Dermis blood vessel endothelial cell (primary cell): ENCODE measurements at regions not wholly inside any gene's neighbourhood (a gene's known extent, or its start where the extent isn't known, plus 50 kb on each side); places are given as distances from the start of the nearest gene placed in this dataset.
"Not testable (repeated sequence)": the region's sequence is repeated elsewhere in the genome, so short reads cannot be mapped to it uniquely, and the experiment has no call there.

Source experiments
- DNase-seq: peaks from one replicate; pipeline ENCODE4 v3.0.0; 2010

- DNase-seq: no peak
These were observed 650.7 kb upstream of the GRID2 start for GRCh38 chr4:91653067-91653466.

- DNase-seq: no peak
These were observed 622.7 kb upstream of the GRID2 start for GRCh38 chr4:91681091-91681490.

- DNase-seq: no peak
These were observed 622.2 kb upstream of the GRID2 start for GRCh38 chr4:91681544-91681943.

GRCh38 chr4:91684955-91685354 lies 618.8 kb upstream of the GRID2 start:
- no peak for DNase-seq

GRCh38 chr4:91688413-91688812 lies 615.4 kb upstream of the GRID2 start:
- DNase-seq: no peak

- not testable (repeated sequence) for DNase-seq
These were observed 604.1 kb upstream of the GRID2 start for GRCh38 chr4:91699691-91700090.

- no peak for DNase-seq
These were observed 573.9 kb upstream of the GRID2 start for GRCh38 chr4:91729851-91730250.

- DNase-seq: no peak
These were observed 569.1 kb upstream of the GRID2 start for GRCh38 chr4:91734682-91735081.

GRCh38 chr4:91738831-91739230 lies 564.9 kb upstream of the GRID2 start:
- not testable (repeated sequence) for DNase-seq

GRCh38 chr4:91746551-91746950 lies 557.2 kb upstream of the GRID2 start:
- DNase-seq: no peak

- no peak for DNase-seq
These were observed 551.8 kb upstream of the GRID2 start for GRCh38 chr4:91751961-91752360.

GRCh38 chr4:91754716-91755115 lies 549.0 kb upstream of the GRID2 start:
- DNase-seq: no peak

GRCh38 chr4:91758487-91758886 lies 545.3 kb upstream of the GRID2 start:
- no peak for DNase-seq

GRCh38 chr4:91764085-91764484 lies 539.7 kb upstream of the GRID2 start:
- no peak for DNase-seq

- DNase-seq: no peak
These were observed 533.9 kb upstream of the GRID2 start for GRCh38 chr4:91769912-91770311.

- DNase-seq: not testable (repeated sequence)
These were observed 512.1 kb upstream of the GRID2 start for GRCh38 chr4:91791631-91792030.

GRCh38 chr4:91795947-91796346 lies 507.8 kb upstream of the GRID2 start:
- no peak for DNase-seq

GRCh38 chr4:91812319-91812718 lies 491.4 kb upstream of the GRID2 start:
- no peak for DNase-seq

GRCh38 chr4:91824773-91825172 lies 479.0 kb upstream of the GRID2 start:
- DNase-seq: no peak

GRCh38 chr4:91826186-91826585 lies 477.6 kb upstream of the GRID2 start:
- DNase-seq: no peak

GRCh38 chr4:91827914-91828313 lies 475.9 kb upstream of the GRID2 start:
- no peak for DNase-seq

GRCh38 chr4:91829531-91829930 lies 474.2 kb upstream of the GRID2 start:
- no peak for DNase-seq

GRCh38 chr4:91830681-91831395 lies 472.9 kb upstream of the GRID2 start:
- DNase-seq: no peak

GRCh38 chr4:91837608-91838029 lies 466.1 kb upstream of the GRID2 start:
- DNase-seq: no peak
